Left colon (tissue), 2 donors: ENCODE measurements at regions not wholly inside any gene's neighbourhood (a gene's known extent, or its start where the extent isn't known, plus 50 kb on each side); places are given as distances from the start of the nearest gene placed in this dataset.
A peak's percentile ranks its signal among the peaks of the same experiment; 100 is the strongest.

ENCODE experiments used
- ATAC-seq: fragments of 200-7000 bp; cut with Tn5 transposase; one replicate; pipeline ENCODE4 v1.9.1; 2020; ENCODE audit warnings: mild to moderate bottlenecking, moderate library complexity
- DNase-seq, 2 donors: peaks; one replicate each; pipeline ENCODE4 v3.0.0-alpha.2; 2020
- intact Hi-C, 2 donors: fragments of 100-400 bp; cut with DNase I in 1 of 2; cut with micrococcal nuclease in 1 of 2; formaldehyde crosslinking; loops; one replicate each; pipeline versions ENCODE4 v1.11.2 to v1.14.0; 2022; cut with DNase I, micrococcal nuclease
- donor health status: DM: no; HTN: no; CAD: no.
- donor health status: DM: yes; HTN: yes; CAD: no.

GRCh38 chr3:24999357-24999756 is 428.7 kb upstream of the RARB start:
- ATAC-seq (no peak), DNase-seq (no peak)
- intact Hi-C loops: no loop called here

- intact Hi-C loops: no loop called here
- ATAC-seq (no peak), DNase-seq (no peak)
Observed at GRCh38 chr3:25000971-25001591, 427.0 kb upstream of the RARB start.

- intact Hi-C loops: no loop called here
- no peak for ATAC-seq
- no peak for DNase-seq
Observed at GRCh38 chr3:25002052-25002451, 426.0 kb upstream of the RARB start.

- ATAC-seq: peak; percentile 37
- intact Hi-C loops: no loop called here
- DNase-seq: no peak
Observed at GRCh38 chr3:25007974-25008658, 419.9 kb upstream of the RARB start.

- no peak for ATAC-seq
- intact Hi-C loops: loop anchor here in 1 of 2 donors (10.0 kb wide), 1 partner anchor 585 kb away; no protein-coding TSS in a partner anchor
- DNase-seq: no peak
Observed at GRCh38 chr3:25009665-25010064, 418.4 kb upstream of the RARB start.

GRCh38 chr3:25015599-25015998 is 412.5 kb upstream of the RARB start:
- ATAC-seq: no peak
- intact Hi-C loops: loop anchor here in 1 of 2 donors (10.0 kb wide), 1 partner anchor 579 kb away; no protein-coding TSS in a partner anchor

GRCh38 chr3:25018909-25019308 is 409.2 kb upstream of the RARB start:
- intact Hi-C loops: loop anchor here in 1 of 2 donors (10.0 kb wide), 1 partner anchor 576 kb away; no protein-coding TSS in a partner anchor
- DNase-seq (no peak), ATAC-seq (no peak)

More at GRCh38 chr3:25015599-25015998, 412.5 kb upstream of the RARB start:
- DNase-seq: no peak

GRCh38 chr3:25019506-25019905 is 408.6 kb upstream of the RARB start:
- no peak for ATAC-seq
- no peak for DNase-seq
- intact Hi-C loops: loop anchor here in 1 of 2 donors (10.0 kb wide), 1 partner anchor 575 kb away; no protein-coding TSS in a partner anchor

GRCh38 chr3:25021816-25022215 is 406.2 kb upstream of the RARB start:
- intact Hi-C loops: no loop called here
- peak; percentile 67 for ATAC-seq
- DNase-seq: no peak

GRCh38 chr3:25023876-25024275 is 404.2 kb upstream of the RARB start:
- DNase-seq: no peak
- no peak for ATAC-seq
- intact Hi-C loops: no loop called here

- no peak for DNase-seq
- no peak for ATAC-seq
- intact Hi-C loops: no loop called here
Observed at GRCh38 chr3:25025236-25025635, 402.8 kb upstream of the RARB start.

- ATAC-seq: no peak
- intact Hi-C loops: no loop called here
- no peak for DNase-seq
Observed at GRCh38 chr3:25027650-25028049, 400.4 kb upstream of the RARB start.

GRCh38 chr3:25029820-25030219 is 398.2 kb upstream of the RARB start:
- ATAC-seq (no peak), DNase-seq (no peak)
- intact Hi-C loops: no loop called here

GRCh38 chr3:25032344-25032743 is 395.7 kb upstream of the RARB start:
- no peak for DNase-seq
- no peak for ATAC-seq

GRCh38 chr3:25033407-25034029 is 394.5 kb upstream of the RARB start:
- ATAC-seq: peak; percentile 57
- DNase-seq: peak in 1 of 2 donors; percentile 33
- intact Hi-C loops: no loop called here

More at GRCh38 chr3:25032344-25032743, 395.7 kb upstream of the RARB start:
- intact Hi-C loops: no loop called here

GRCh38 chr3:25035526-25035925 is 392.5 kb upstream of the RARB start:
- ATAC-seq: no peak
- DNase-seq: no peak
- intact Hi-C loops: no loop called here

- DNase-seq (no peak), ATAC-seq (no peak)
- intact Hi-C loops: no loop called here
Observed at GRCh38 chr3:25036633-25037032, 391.4 kb upstream of the RARB start.

- ATAC-seq (no peak), DNase-seq (no peak)
- intact Hi-C loops: no loop called here
Observed at GRCh38 chr3:25037049-25037547, 391.0 kb upstream of the RARB start.

GRCh38 chr3:25038271-25038670 is 389.8 kb upstream of the RARB start:
- intact Hi-C loops: no loop called here
- ATAC-seq (no peak), DNase-seq (no peak)

GRCh38 chr3:25038922-25039321 is 389.1 kb upstream of the RARB start:
- DNase-seq (no peak), ATAC-seq (no peak)
- intact Hi-C loops: no loop called here
